Choroid plexus epithelial cell (primary cell): ENCODE measurements at regions not wholly inside any gene's neighbourhood (a gene's known extent, or its start where the extent isn't known, plus 50 kb on each side); places are given as distances from the start of the nearest gene placed in this dataset.

Experiments
- DNase-seq: peaks from one replicate; pipeline ENCODE4 v3.0.0-alpha.2; 2010; ENCODE audit warnings: low read depth
- H3K4me3 ChIP-seq: 2 replicates; pipeline ENCODE4 v1.5.1; 2011; ENCODE audit warnings: low read depth, mild to moderate bottlenecking, control low read depth, low read length, moderate library complexity
- TF ChIP-seq, protein P1 (sequence below): conservative IDR thresholded peaks from 2 replicates; pipeline ENCODE4 v1.5.1; 2011; ENCODE audit warnings: low read depth, mild to moderate bottlenecking, control low read depth, inconsistent platforms, low read length, moderate library complexity

DNA sequence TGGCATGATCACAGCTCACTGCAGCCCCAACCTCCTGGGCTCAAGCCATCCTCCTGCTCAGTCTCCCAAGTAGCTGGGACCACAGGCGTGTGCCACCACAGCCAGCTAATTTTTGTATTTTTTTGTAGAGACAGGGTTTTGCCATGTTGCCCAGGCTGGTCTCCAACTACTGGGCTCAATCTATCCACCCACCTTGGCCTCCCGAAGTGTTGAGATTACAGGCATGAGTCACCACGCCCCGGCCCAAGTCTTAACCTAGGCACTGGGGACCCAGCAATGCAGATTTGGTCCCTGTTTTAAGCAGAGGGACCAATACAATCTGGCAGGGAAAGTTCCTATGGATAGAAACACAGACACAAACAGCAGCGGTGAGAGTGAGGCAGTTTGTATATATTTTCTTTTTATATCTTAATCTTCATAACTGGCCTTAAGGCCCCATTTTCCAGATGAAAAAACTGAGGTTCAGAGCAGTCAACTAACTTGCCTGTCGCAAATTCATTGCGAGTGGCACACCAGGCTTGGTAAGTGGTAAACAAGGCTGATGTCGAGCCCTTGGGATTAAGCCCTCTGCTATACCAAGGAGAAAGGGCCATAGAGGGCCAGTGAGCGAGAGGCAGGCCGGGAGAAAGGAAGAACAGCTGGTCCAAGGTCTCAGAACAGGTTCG lies 77.8 kb upstream of the TINAGL1 start:
- H3K4me3 ChIP-seq, result no peak overlapping the region
- no peak for DNase-seq
- TF ChIP-seq, protein P1, sequence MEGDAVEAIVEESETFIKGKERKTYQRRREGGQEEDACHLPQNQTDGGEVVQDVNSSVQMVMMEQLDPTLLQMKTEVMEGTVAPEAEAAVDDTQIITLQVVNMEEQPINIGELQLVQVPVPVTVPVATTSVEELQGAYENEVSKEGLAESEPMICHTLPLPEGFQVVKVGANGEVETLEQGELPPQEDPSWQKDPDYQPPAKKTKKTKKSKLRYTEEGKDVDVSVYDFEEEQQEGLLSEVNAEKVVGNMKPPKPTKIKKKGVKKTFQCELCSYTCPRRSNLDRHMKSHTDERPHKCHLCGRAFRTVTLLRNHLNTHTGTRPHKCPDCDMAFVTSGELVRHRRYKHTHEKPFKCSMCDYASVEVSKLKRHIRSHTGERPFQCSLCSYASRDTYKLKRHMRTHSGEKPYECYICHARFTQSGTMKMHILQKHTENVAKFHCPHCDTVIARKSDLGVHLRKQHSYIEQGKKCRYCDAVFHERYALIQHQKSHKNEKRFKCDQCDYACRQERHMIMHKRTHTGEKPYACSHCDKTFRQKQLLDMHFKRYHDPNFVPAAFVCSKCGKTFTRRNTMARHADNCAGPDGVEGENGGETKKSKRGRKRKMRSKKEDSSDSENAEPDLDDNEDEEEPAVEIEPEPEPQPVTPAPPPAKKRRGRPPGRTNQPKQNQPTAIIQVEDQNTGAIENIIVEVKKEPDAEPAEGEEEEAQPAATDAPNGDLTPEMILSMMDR, result no peak

DNA sequence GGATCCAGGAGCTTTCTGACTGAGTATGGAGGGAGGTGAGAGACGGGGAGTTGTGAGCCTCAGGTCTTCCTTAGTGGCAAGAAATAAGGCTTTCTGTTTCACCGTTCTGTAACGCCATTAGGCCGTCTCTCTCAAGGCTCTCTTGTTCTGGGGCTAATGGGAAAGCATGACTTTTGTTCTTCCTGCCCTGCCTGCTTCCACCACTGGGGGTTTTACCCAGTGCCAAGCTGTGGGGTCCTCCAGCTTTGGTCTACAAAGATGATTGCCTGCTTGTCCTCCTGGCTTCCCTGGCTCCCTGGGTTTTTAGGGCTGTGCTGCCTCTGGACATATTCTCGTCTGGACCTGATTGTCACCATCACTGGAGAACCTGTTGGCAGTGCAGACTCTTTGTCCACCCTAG lies 74.8 kb upstream of the TINAGL1 start:
- no peak overlapping the region for H3K4me3 ChIP-seq
- TF ChIP-seq, protein P1, result peak; percentile 20
- DNase-seq, result no peak

DNA sequence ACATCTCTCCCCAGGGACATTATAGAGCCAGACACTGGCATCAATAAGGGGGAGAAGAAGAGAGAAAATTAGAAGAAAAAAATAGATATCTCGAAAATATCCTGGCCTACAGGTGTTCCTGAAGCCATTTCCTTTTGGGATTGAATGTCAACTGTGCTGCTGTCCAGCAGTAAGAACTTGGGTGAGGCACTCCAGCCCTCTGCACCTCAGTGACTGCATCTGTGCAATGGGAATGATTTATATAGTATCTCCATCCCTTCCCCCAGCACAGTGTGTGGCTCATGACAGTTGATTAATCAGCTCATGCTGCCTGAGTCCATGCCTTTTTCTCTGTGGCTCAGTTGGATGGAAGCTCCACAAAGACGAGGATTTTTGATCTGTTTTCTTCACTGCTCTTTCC lies 74.1 kb upstream of the TINAGL1 start:
- DNase-seq, result no peak
- no peak overlapping the region for H3K4me3 ChIP-seq
- TF ChIP-seq, protein P1, result no peak

DNA sequence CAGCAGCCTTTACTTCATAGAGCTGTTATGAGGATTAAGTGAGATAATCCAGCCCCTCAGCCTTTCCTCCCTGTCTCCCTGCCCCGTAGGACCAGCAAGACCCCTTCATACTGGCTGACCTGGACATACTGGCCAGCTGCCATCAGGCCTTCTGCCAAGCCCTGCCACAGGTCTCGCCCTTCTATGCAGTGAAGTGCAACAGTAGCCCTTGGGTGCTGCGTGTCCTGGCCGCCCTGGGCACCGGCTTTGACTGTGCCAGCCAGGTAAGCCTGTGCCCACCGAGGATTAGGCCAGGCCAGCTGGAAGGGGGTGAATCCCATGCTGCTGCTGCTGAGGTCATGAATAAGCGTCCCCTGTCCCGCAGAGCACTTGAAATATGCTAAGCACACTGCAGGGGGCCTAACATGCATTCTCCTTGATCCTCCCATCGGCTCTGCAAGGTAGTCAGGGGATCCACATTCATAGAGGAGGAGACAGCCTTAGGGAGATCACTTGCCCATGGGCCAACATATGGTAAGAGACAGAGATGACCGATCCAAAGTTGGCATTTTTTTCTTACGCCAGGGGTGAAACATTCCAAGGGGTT lies 73.3 kb upstream of the TINAGL1 start:
- H3K4me3 ChIP-seq, result no peak overlapping the region
- TF ChIP-seq, protein P1, result no peak
- peak; percentile 18 for DNase-seq

DNA sequence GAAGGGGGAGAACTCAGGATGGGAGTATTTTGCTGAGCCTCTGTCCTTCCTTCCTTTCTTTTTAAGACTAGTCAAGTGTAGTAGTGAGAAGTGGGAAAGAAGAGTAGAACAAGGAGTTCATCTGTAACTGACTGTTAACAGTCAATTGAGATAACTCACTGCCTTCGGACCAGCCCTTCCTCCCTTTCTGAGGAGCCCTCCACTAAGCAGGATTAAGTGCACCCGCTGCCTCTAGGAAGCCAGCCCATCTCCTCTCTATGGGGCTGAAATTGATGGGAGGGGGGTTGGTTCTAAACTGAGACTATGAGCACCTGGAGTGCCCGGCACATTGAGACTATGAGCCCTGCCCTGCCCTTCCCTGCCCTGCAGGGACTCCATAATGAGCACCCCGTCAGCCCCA lies 72.7 kb upstream of the TINAGL1 start:
- no peak for DNase-seq
- TF ChIP-seq, protein P1, result no peak
- no peak overlapping the region for H3K4me3 ChIP-seq

DNA sequence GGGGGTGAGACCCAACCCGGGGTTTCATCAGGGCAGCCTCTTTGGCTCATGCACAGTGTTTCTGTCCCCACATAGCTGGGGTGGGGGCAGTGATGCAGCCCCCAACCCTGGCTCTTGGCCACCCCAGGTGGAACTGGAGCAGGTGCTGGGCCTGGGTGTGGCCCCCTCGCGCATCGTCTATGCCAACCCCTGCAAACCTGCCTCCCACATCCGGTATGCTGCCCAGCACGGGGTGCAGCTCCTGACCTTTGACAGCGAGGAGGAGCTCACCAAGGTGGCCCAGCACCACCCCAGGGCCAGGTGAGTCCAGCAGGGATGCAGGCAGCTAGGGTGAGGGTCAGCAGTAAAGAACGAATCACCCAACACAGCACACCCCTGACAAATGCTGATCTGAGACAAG lies 72.3 kb upstream of the TINAGL1 start:
- DNase-seq, result no peak
- no peak overlapping the region for H3K4me3 ChIP-seq
- TF ChIP-seq, protein P1, result no peak
